ENCODE measurements at regions not wholly inside any gene's neighbourhood (a gene's known extent, or its start where the extent isn't known, plus 50 kb on each side); places are given as distances from the start of the nearest gene placed in this dataset.

GRCh38 chr5:26104175-26104574, 934.2 kb downstream of the CDH9 start:
- no peak overlapping the region for H3K4me3 ChIP-seq (replicated peaks in 1 of 3; ENCODE audit: insufficient read depth in 1 of 3, low read depth in 1 of 3, low read length in 3 of 3)
- ChIA-PET POLR2A (no interaction called here), CTCF (no interaction called here)
- no peaks in the 10 kb centered on the region for H3K79me2 ChIP-seq (ENCODE audit: control insufficient read depth, insufficient read depth, low read length)
- H3K36me3 ChIP-seq (ENCODE audit: control insufficient read depth in 2 of 2, extremely low read depth in 1 of 2, insufficient read depth in 2 of 2, low read length in 2 of 2): no peaks in the 10 kb centered on the region
- FAIRE-seq (no peak), DNase-seq (ENCODE audit: low read depth, low spot score) (no peak)
- no peak overlapping the region for H3K9ac ChIP-seq (replicated peaks; ENCODE audit: extremely low read depth, insufficient read depth, low read length)
- no peaks in the 10 kb centered on the region for H3K27me3 ChIP-seq (ENCODE audit: control insufficient read depth in 2 of 2, insufficient read depth in 2 of 2, low read length in 2 of 2)
- no TSS peak for BruUV-seq (replicated peaks)
- H3K4me2 ChIP-seq (ENCODE audit: insufficient read depth, low read length): no peak overlapping the region
- intact Hi-C loops (cut with micrococcal nuclease) (no loop called here), dilution Hi-C loops (cut with MboI; ENCODE audit: extremely low pct_ligation_motif_present, low sequenced_read_pairs) (no loop called here)
- H3K9me3 ChIP-seq (replicated peaks; ENCODE audit: control insufficient read depth, insufficient read depth, low read length): peaks cover 2% of the 10 kb centered on the region
- TF ChIP-seq FOS (IDR thresholded peaks at IDR 0.05; ENCODE audit: borderline replicate concordance, insufficient read depth, low read length): no peak
- no peak for TF ChIP-seq MYC (IDR thresholded peaks at IDR 0.05; ENCODE audit: low read depth, low read length)
- TF ChIP-seq GATA2 (IDR thresholded peaks at IDR 0.05; ENCODE audit: insufficient read depth, insufficient read length, low read depth, low read length): no peak
- TF ChIP-seq MAX (IDR thresholded peaks at IDR 0.05; ENCODE audit: insufficient read depth, insufficient read length): no peak
- no peak for TF ChIP-seq POLR2AphosphoS5 (IDR thresholded peaks at IDR 0.05; ENCODE audit: insufficient read depth, low read depth, low read length)
- no peak for TF ChIP-seq CTCF (IDR thresholded peaks at IDR 0.05; ENCODE audit: extremely low read depth in 1 of 2, insufficient read depth in 1 of 2, low read depth in 1 of 2, low read length in 2 of 2)
- no peak for TF ChIP-seq POLR2A (IDR thresholded peaks at IDR 0.05; ENCODE audit: low read depth, low read length)
- no peak for TF ChIP-seq EZH2 (IDR thresholded peaks at IDR 0.05; ENCODE audit: borderline replicate concordance, low read depth, low read length, severe bottlenecking)
- TF ChIP-seq JUN (IDR thresholded peaks at IDR 0.05; ENCODE audit: borderline replicate concordance, insufficient read depth, insufficient read length, low read depth): no peak
- no peaks in the 10 kb centered on the region for H4K20me1 ChIP-seq (replicated peaks; ENCODE audit: control insufficient read depth, extremely low read depth, insufficient read depth, low read length)
- H2AFZ ChIP-seq (ENCODE audit: low read depth, low read length): no peak overlapping the region
- no peaks in the 10 kb centered on the region for H3K4me1 ChIP-seq (ENCODE audit: control insufficient read depth, extremely low read depth, insufficient read depth, low read length)
- no peak overlapping the region for H3K27ac ChIP-seq (ENCODE audit: insufficient read depth, low read depth, low read length)
- no peaks in the 10 kb centered on the region for H3K9me1 ChIP-seq (replicated peaks; ENCODE audit: control insufficient read depth, extremely low read depth, insufficient read depth, low read length)
